ENCODE measurements at regions not wholly inside any gene's neighbourhood (a gene's known extent, or its start where the extent isn't known, plus 50 kb on each side); places are given as distances from the start of the nearest gene placed in this dataset.

GRCh38 chr4:96016634-96017299 is 176.9 kb downstream of the PDHA2 start:
- H3K27me3 Mint-ChIP-seq = no peaks in the 10 kb centered on the region
- no peaks in the 10 kb centered on the region for H3K9me3 Mint-ChIP-seq (ENCODE audit: insufficient read depth)
- ATAC-seq (ENCODE audit: low read depth) (no peak), DNase-seq (no peak)
- 100% methylated on average over 2 of the region's 4 CpGs for WGBS (ENCODE audit: insufficient coverage)
- H3K4me3 ChIP-seq (ENCODE audit: control extremely low read depth in 1 of 5, extremely low read depth in 1 of 5, insufficient read depth in 1 of 5, low read depth in 2 of 5, low read length in 4 of 5) = no peak overlapping the region
- no peaks in the 10 kb centered on the region for H3K4me1 Mint-ChIP-seq
- H3K79me2 ChIP-seq (ENCODE audit: control insufficient read depth, insufficient read depth, low read length) = no peaks in the 10 kb centered on the region
- no peaks in the 10 kb centered on the region for H3K36me3 ChIP-seq (replicated peaks in 1 of 2; ENCODE audit: control extremely low read depth in 1 of 2, control insufficient read depth in 1 of 2, extremely low read depth in 1 of 2, insufficient read depth in 2 of 2, low read length in 1 of 2)
- no peak overlapping the region for H3K4me2 ChIP-seq (replicated peaks; ENCODE audit: low read depth, low read length, poor library complexity, severe bottlenecking)
- H3K9me3 ChIP-seq (ENCODE audit: control extremely low read depth in 1 of 3, control insufficient read depth in 2 of 3, insufficient read depth in 1 of 3, low read length in 2 of 3) = no peaks in the 10 kb centered on the region
- intact Hi-C loops (cut with micrococcal nuclease) = no loop called here
- no peak overlapping the region for H3K27ac Mint-ChIP-seq
- CTCF ChIA-PET = no interaction called here
- POLR2A ChIA-PET = no interaction called here
- no peaks in the 10 kb centered on the region for H3K4me1 ChIP-seq (ENCODE audit: control insufficient read depth in 2 of 2, insufficient read depth in 2 of 2, low read length in 2 of 2)
- no peaks in the 10 kb centered on the region for H3K27me3 ChIP-seq (replicated peaks in 1 of 4; ENCODE audit: control extremely low read depth in 1 of 4, control insufficient read depth in 3 of 4, insufficient read depth in 4 of 4, low read length in 3 of 4)
- TF ChIP-seq EZH2 (IDR thresholded peaks at IDR 0.05; ENCODE audit: borderline replicate concordance, insufficient read depth, low read depth, low read length, poor library complexity, severe bottlenecking) (no peak), CTCF (IDR thresholded peaks at IDR 0.05) (no peak)
- no peak overlapping the region for H3K4me3 Mint-ChIP-seq
- no peak overlapping the region for H2AFZ ChIP-seq (ENCODE audit: insufficient read depth, low read depth, low read length, poor library complexity, severe bottlenecking)
- no peaks in the 10 kb centered on the region for H4K20me1 ChIP-seq (ENCODE audit: control insufficient read depth, insufficient read depth, low read length, poor library complexity, severe bottlenecking)
- no peak overlapping the region for H3K9ac ChIP-seq (ENCODE audit: low read length)
- no peak overlapping the region for H3K27ac ChIP-seq (ENCODE audit: low read length in 2 of 2)

GRCh38 chr4:96025011-96025410 is 185.1 kb downstream of the PDHA2 start:
- ChIA-PET CTCF (no interaction called here), POLR2A (no interaction called here)
- ATAC-seq (ENCODE audit: low read depth) = no peak
- no CpG with 5 or more reads among the region's 1 CpG for WGBS (ENCODE audit: insufficient coverage)
- H3K27me3 Mint-ChIP-seq = no peaks in the 10 kb centered on the region
- H3K9ac ChIP-seq (ENCODE audit: low read length) = no peak overlapping the region
- H3K9me3 ChIP-seq (ENCODE audit: control extremely low read depth in 1 of 3, control insufficient read depth in 2 of 3, insufficient read depth in 1 of 3, low read length in 2 of 3) = no peaks in the 10 kb centered on the region
- H3K4me1 Mint-ChIP-seq = no peaks in the 10 kb centered on the region
- H3K4me3 Mint-ChIP-seq = no peak overlapping the region
- no peaks in the 10 kb centered on the region for H3K27me3 ChIP-seq (replicated peaks in 1 of 4; ENCODE audit: control extremely low read depth in 1 of 4, control insufficient read depth in 3 of 4, insufficient read depth in 4 of 4, low read length in 3 of 4)
- H2AFZ ChIP-seq (ENCODE audit: insufficient read depth, low read depth, low read length, poor library complexity, severe bottlenecking) = no peak overlapping the region
- intact Hi-C loops (cut with micrococcal nuclease) = no loop called here
- H3K79me2 ChIP-seq (ENCODE audit: control insufficient read depth, insufficient read depth, low read length) = no peaks in the 10 kb centered on the region
- no peak overlapping the region for H3K27ac Mint-ChIP-seq
- H4K20me1 ChIP-seq (ENCODE audit: control insufficient read depth, insufficient read depth, low read length, poor library complexity, severe bottlenecking) = no peaks in the 10 kb centered on the region
- no peaks in the 10 kb centered on the region for H3K36me3 ChIP-seq (replicated peaks in 1 of 2; ENCODE audit: control extremely low read depth in 1 of 2, control insufficient read depth in 1 of 2, extremely low read depth in 1 of 2, insufficient read depth in 2 of 2, low read length in 1 of 2)
- no peaks in the 10 kb centered on the region for H3K4me1 ChIP-seq (ENCODE audit: control insufficient read depth in 2 of 2, insufficient read depth in 2 of 2, low read length in 2 of 2)
- H3K4me2 ChIP-seq (replicated peaks; ENCODE audit: low read depth, low read length, poor library complexity, severe bottlenecking) = no peak overlapping the region
- no peak overlapping the region for H3K27ac ChIP-seq (ENCODE audit: low read length in 2 of 2)
- H3K4me3 ChIP-seq (ENCODE audit: control extremely low read depth in 1 of 5, extremely low read depth in 1 of 5, insufficient read depth in 1 of 5, low read depth in 2 of 5, low read length in 4 of 5) = no peak overlapping the region
- H3K9me3 Mint-ChIP-seq (ENCODE audit: insufficient read depth) = peaks cover 3% of the 10 kb centered on the region
- TF ChIP-seq CTCF (IDR thresholded peaks at IDR 0.05) (no peak), EZH2 (IDR thresholded peaks at IDR 0.05; ENCODE audit: borderline replicate concordance, insufficient read depth, low read depth, low read length, poor library complexity, severe bottlenecking) (no peak)
- DNase-seq = no peak
